CD14-positive monocyte (primary cell): ENCODE measurements at regions not wholly inside any gene's neighbourhood (a gene's known extent, or its start where the extent isn't known, plus 50 kb on each side); places are given as distances from the start of the nearest gene placed in this dataset.

Source experiments
- DNase-seq, 3 donors: peaks; one replicate each; pipeline ENCODE4 v3.0.0-alpha.2; 2011 to 2022
- H2AFZ ChIP-seq: 2 replicates; pipeline ENCODE4 v1.6.0; 2012; ENCODE audit warnings: mild to moderate bottlenecking, low read depth, low read length, inconsistent platforms; ENCODE audit not compliant: insufficient read depth, poor library complexity, severe bottlenecking
- H3K27ac ChIP-seq, 2 donors: 1 replicate in 1 of 2; 2 replicates in 1 of 2; pipeline ENCODE4 v1.5.1; 2012 to 2013; ENCODE audit warnings: low read length in 2 of 2, control low read depth in 1 of 2, inconsistent platforms in 1 of 2, low read depth in 1 of 2, mild to moderate bottlenecking in 1 of 2
- H3K27me3 ChIP-seq, 2 donors: one replicate each; pipeline versions ENCODE4 v1.6.0 to v1.6.1; 2011 to 2013; ENCODE audit warnings: low read length in 2 of 2; ENCODE audit not compliant: control insufficient read depth in 2 of 2, insufficient read depth in 2 of 2
- H3K36me3 ChIP-seq, 2 donors: replicated peaks in 1 of 2; 1 replicate in 1 of 2; 2 replicates in 1 of 2; pipeline versions ENCODE4 v1.5.1 to v1.6.1; 2012 to 2013; ENCODE audit warnings: low read length in 2 of 2, control low read depth in 1 of 2, inconsistent platforms in 1 of 2, mild to moderate bottlenecking in 1 of 2; ENCODE audit not compliant: insufficient read depth in 2 of 2, control insufficient read depth in 1 of 2
- H3K4me1 ChIP-seq, 2 donors: 1 replicate in 1 of 2; 2 replicates in 1 of 2; pipeline versions ENCODE4 v1.5.1 to v1.6.1; 2012 to 2013; ENCODE audit warnings: low read length in 2 of 2, control low read depth in 1 of 2, inconsistent platforms in 1 of 2, mild to moderate bottlenecking in 1 of 2, moderate library complexity in 1 of 2; ENCODE audit not compliant: insufficient read depth in 2 of 2, control insufficient read depth in 1 of 2
- H3K4me2 ChIP-seq: replicated peaks from 2 replicates; pipeline ENCODE3; 2012; ENCODE audit warnings: low read length, moderate library complexity, mild to moderate bottlenecking; ENCODE audit not compliant: poor library complexity, severe bottlenecking; ENCODE audit errors: extremely low read depth
- H3K4me3 ChIP-seq, 3 experiments: fragments of 200-600 bp in 1 of 3; sonication (generic) in 1 of 3; replicated peaks in 1 of 3; 1 replicate in 2 of 3; 2 replicates in 1 of 3; pipeline ENCODE4 v1.5.1; 2011 to 2013; ENCODE audit warnings: low read length in 3 of 3, mild to moderate bottlenecking in 3 of 3, control low read depth in 2 of 3, low read depth in 2 of 3, inconsistent platforms in 1 of 3, moderate library complexity in 1 of 3
- H3K79me2 ChIP-seq: 2 replicates; pipeline ENCODE4 v1.6.0; 2012; ENCODE audit warnings: mild to moderate bottlenecking, control low read depth, inconsistent platforms, low read length, moderate library complexity; ENCODE audit not compliant: insufficient read depth
- H3K9ac ChIP-seq: 2 replicates; pipeline ENCODE4 v1.6.0; 2017; ENCODE audit warnings: low read length, mild to moderate bottlenecking; ENCODE audit not compliant: insufficient read depth, poor library complexity, severe bottlenecking
- H3K9me3 ChIP-seq, 2 donors: replicated peaks in 1 of 2; 1 replicate in 1 of 2; 2 replicates in 1 of 2; pipeline versions ENCODE4 v1.5.1 to v1.6.1; 2012 to 2013; ENCODE audit warnings: low read length in 2 of 2, control low read depth in 1 of 2; ENCODE audit not compliant: control insufficient read depth in 1 of 2, insufficient read depth in 1 of 2
- H4K20me1 ChIP-seq: 2 replicates; pipeline ENCODE4 v1.6.0; 2012; ENCODE audit warnings: mild to moderate bottlenecking, low read length, control low read depth, moderate library complexity; ENCODE audit not compliant: insufficient read depth
- H3K27ac Mint-ChIP-seq, 7 donors: one replicate each; pipeline ENCODE4 v1.8.0; 2020; ENCODE audit warnings: mild to moderate bottlenecking in 7 of 7, mixed read lengths in 7 of 7, moderate library complexity in 6 of 7, inconsistent platforms in 2 of 7
- H3K27me3 Mint-ChIP-seq, 3 donors: one replicate each; pipeline ENCODE4 v1.8.0; 2021 to 2022; ENCODE audit warnings: low read depth in 3 of 3, mild to moderate bottlenecking in 3 of 3, mixed read lengths in 3 of 3, moderate library complexity in 3 of 3, inconsistent platforms in 1 of 3
- H3K36me3 Mint-ChIP-seq, 2 donors: one replicate each; pipeline ENCODE4 v1.8.0; 2020; ENCODE audit warnings: mixed read lengths in 2 of 2, inconsistent platforms in 1 of 2, mild to moderate bottlenecking in 1 of 2
- H3K4me1 Mint-ChIP-seq: one replicate; pipeline ENCODE4 v1.8.0; 2020; ENCODE audit warnings: mild to moderate bottlenecking, mixed read lengths
- H3K4me3 Mint-ChIP-seq, 2 donors: one replicate each; pipeline ENCODE4 v1.8.0; 2020; ENCODE audit warnings: mild to moderate bottlenecking in 2 of 2, mixed read lengths in 2 of 2, moderate library complexity in 1 of 2
- H3K9me3 Mint-ChIP-seq, 7 donors: one replicate each; pipeline ENCODE4 v1.8.0; 2020 to 2022; ENCODE audit warnings: mixed read lengths in 7 of 7, mild to moderate bottlenecking in 6 of 7, moderate library complexity in 6 of 7, inconsistent platforms in 2 of 7
- CTCF ChIP-seq: fragments of 200-600 bp; IDR thresholded peaks from one replicate; pipeline ENCODE4 v1.8.0; 2022; ENCODE audit warnings: antibody characterized with exemption, mild to moderate bottlenecking
- whole genome bisulfite sequencing: methylation state at CpG from one replicate; pipeline ENCODE4 v1.1.5; 2013; ENCODE audit warnings: missing lambda C conversion rate; ENCODE audit not compliant: insufficient coverage; 5-methylcytosine and 5-hydroxymethylcytosine counted together
- intact Hi-C, 2 donors: fragments of 100-400 bp; cut with micrococcal nuclease; formaldehyde crosslinking; loops; one replicate each; pipeline versions ENCODE4 v1.15.0 to v1.15.1; 2023

- intact Hi-C loops = no loop called here
- no peak for DNase-seq
- H3K4me3 Mint-ChIP-seq = no peak overlapping the region
- no peaks in the 10 kb centered on the region for H3K27me3 Mint-ChIP-seq
- no peaks in the 10 kb centered on the region for H4K20me1 ChIP-seq
- TF ChIP-seq CTCF = no peak
- peaks cover 0 to 2% (median 0%) of the 10 kb centered on the region in 7 donors for H3K9me3 Mint-ChIP-seq
- H2AFZ ChIP-seq = no peak overlapping the region
- H3K9me3 ChIP-seq = no peaks in the 10 kb centered on the region
- H3K4me1 Mint-ChIP-seq = no peaks in the 10 kb centered on the region
- H3K79me2 ChIP-seq = no peaks in the 10 kb centered on the region
- no peak overlapping the region for H3K4me2 ChIP-seq
- H3K9ac ChIP-seq = no peak overlapping the region
- no CpG with 5 or more reads among the region's 1 CpG for WGBS
- H3K27ac Mint-ChIP-seq = no peak overlapping the region
- no peak overlapping the region for H3K27ac ChIP-seq
- no peaks in the 10 kb centered on the region for H3K27me3 ChIP-seq
- no peaks in the 10 kb centered on the region for H3K36me3 ChIP-seq
- H3K4me1 ChIP-seq = no peaks in the 10 kb centered on the region
- H3K4me3 ChIP-seq = no peak overlapping the region
- no peaks in the 10 kb centered on the region for H3K36me3 Mint-ChIP-seq
Measured at GRCh38 chr6:74458536-74458935, 747.3 kb downstream of the COL12A1 start.

GRCh38 chr6:74455786-74456185 lies 750.1 kb downstream of the COL12A1 start:
- H3K4me3 ChIP-seq = no peak overlapping the region
- WGBS = 86% methylated on average over 1 of the region's 1 CpG

More at GRCh38 chr6:74455786-74456185, 750.1 kb downstream of the COL12A1 start:
- Mint-ChIP-seq H3K4me1 (no peaks in the 10 kb centered on the region), H3K9me3 (peaks cover 0 to 2% (median 0%) of the 10 kb centered on the region in 7 donors), H3K36me3 (no peaks in the 10 kb centered on the region), H3K4me3 (no peak overlapping the region), H3K27ac (no peak overlapping the region), H3K27me3 (peaks cover 0 to 1% (median 0%) of the 10 kb centered on the region in 3 donors)
- H4K20me1 ChIP-seq = no peaks in the 10 kb centered on the region
- no peak for DNase-seq
- H3K4me1 ChIP-seq = no peaks in the 10 kb centered on the region
- no peak overlapping the region for H3K9ac ChIP-seq
- H3K27me3 ChIP-seq = no peaks in the 10 kb centered on the region
- no peak overlapping the region for H3K27ac ChIP-seq
- no peak overlapping the region for H2AFZ ChIP-seq
- no peaks in the 10 kb centered on the region for H3K79me2 ChIP-seq
- no peak for TF ChIP-seq CTCF
- intact Hi-C loops = no loop called here
- no peaks in the 10 kb centered on the region for H3K36me3 ChIP-seq
- no peak overlapping the region for H3K4me2 ChIP-seq
- no peaks in the 10 kb centered on the region for H3K9me3 ChIP-seq
